C4-2B (cell line): ENCODE measurements at regions not wholly inside any gene's neighbourhood (a gene's known extent, or its start where the extent isn't known, plus 50 kb on each side); places are given as distances from the start of the nearest gene placed in this dataset.
"Not testable (repeated sequence)": the region's sequence is repeated elsewhere in the genome, so short reads cannot be mapped to it uniquely, and the experiment has no call there.

Source experiments
- CTCF ChIP-seq: fragments of 450-650 bp; conservative IDR thresholded peaks from 2 replicates; pipeline ENCODE4 v1.5.1; 2017; ENCODE audit warnings: mild to moderate bottlenecking
- ZFX ChIP-seq: fragments of 450-650 bp; IDR thresholded peaks from 2 replicates; pipeline ENCODE4 v1.6.1; 2017

- TF ChIP-seq CTCF, ZFX: not testable (repeated sequence)
Measured at GRCh38 chr9:63781817-63782439, 1503.1 kb downstream of the FOXD4L5 start.
